Fibroblast of lung (primary cell): ENCODE measurements at regions not wholly inside any gene's neighbourhood (a gene's known extent, or its start where the extent isn't known, plus 50 kb on each side); places are given as distances from the start of the nearest gene placed in this dataset.

Experiments
- DNase-seq, 2 donors: peaks; one replicate each; pipeline versions ENCODE4 v3.0.0 to v3.0.0-alpha.2; 2010; ENCODE audit warnings: low read depth in 2 of 2
- H2AFZ ChIP-seq: 2 replicates; pipeline ENCODE4 v1.5.1; 2012; ENCODE audit warnings: low read length, control low read depth, inconsistent platforms
- H3K27ac ChIP-seq: 2 replicates; pipeline ENCODE4 v1.5.1; 2011; ENCODE audit warnings: low read length, control low read depth; ENCODE audit not compliant: insufficient read depth
- H3K27me3 ChIP-seq: 2 replicates; pipeline ENCODE4 v1.5.1; 2011; ENCODE audit warnings: mild to moderate bottlenecking, low read length; ENCODE audit not compliant: control insufficient read depth, insufficient read depth
- H3K36me3 ChIP-seq: 2 replicates; pipeline ENCODE4 v1.5.1; 2011; ENCODE audit warnings: low read length; ENCODE audit not compliant: control insufficient read depth, insufficient read depth
- H3K4me1 ChIP-seq: 2 replicates; pipeline ENCODE4 v1.5.1; 2011; ENCODE audit warnings: low read length; ENCODE audit not compliant: control insufficient read depth, insufficient read depth; ENCODE audit errors: extremely low read depth
- H3K4me2 ChIP-seq: 2 replicates; pipeline ENCODE4 v1.5.1; 2011; ENCODE audit warnings: low read length, control low read depth; ENCODE audit not compliant: insufficient read depth; ENCODE audit errors: extremely low read depth
- H3K4me3 ChIP-seq, 4 experiments: fragments of 200-600 bp in 1 of 4; sonication (generic) in 1 of 4; replicated peaks in 1 of 4; 2 replicates each; pipeline ENCODE4 v1.5.1; 2011 to 2016; ENCODE audit warnings: low read length in 4 of 4, low read depth in 3 of 4, mild to moderate bottlenecking in 3 of 4, control low read depth in 2 of 4, inconsistent platforms in 1 of 4, mixed read lengths in 1 of 4; ENCODE audit not compliant: insufficient read depth in 1 of 4; ENCODE audit errors: control extremely low read depth in 1 of 4
- H3K79me2 ChIP-seq: 2 replicates; pipeline ENCODE4 v1.5.1; 2012; ENCODE audit warnings: mild to moderate bottlenecking, low read length, inconsistent platforms; ENCODE audit not compliant: control insufficient read depth, insufficient read depth
- H3K9ac ChIP-seq: 2 replicates; pipeline ENCODE4 v1.5.1; 2011; ENCODE audit warnings: mild to moderate bottlenecking, low read length, control low read depth; ENCODE audit not compliant: insufficient read depth
- H3K9me3 ChIP-seq: 2 replicates; pipeline ENCODE4 v1.5.1; 2012; ENCODE audit warnings: low read depth, low read length; ENCODE audit not compliant: control insufficient read depth, insufficient read depth
- H4K20me1 ChIP-seq: 2 replicates; pipeline ENCODE4 v1.5.1; 2011; ENCODE audit warnings: low read length; ENCODE audit not compliant: control insufficient read depth, insufficient read depth; ENCODE audit errors: extremely low read depth
- EZH2 ChIP-seq: IDR thresholded peaks from 2 replicates; pipeline ENCODE4 v1.5.1; 2012; ENCODE audit warnings: low read length, control low read depth, mild to moderate bottlenecking; ENCODE audit errors: missing control alignments
- TF ChIP-seq, protein P1 (sequence below), 2 donors: IDR thresholded peaks in 1 of 2; conservative IDR thresholded peaks in 1 of 2; 1 replicate in 1 of 2; 2 replicates in 1 of 2; pipeline ENCODE4 v1.5.1; 2011 to 2012; ENCODE audit warnings: low read length in 2 of 2, control low read depth in 1 of 2, inconsistent platforms in 1 of 2, low read depth in 1 of 2, mild to moderate bottlenecking in 1 of 2

DNA sequence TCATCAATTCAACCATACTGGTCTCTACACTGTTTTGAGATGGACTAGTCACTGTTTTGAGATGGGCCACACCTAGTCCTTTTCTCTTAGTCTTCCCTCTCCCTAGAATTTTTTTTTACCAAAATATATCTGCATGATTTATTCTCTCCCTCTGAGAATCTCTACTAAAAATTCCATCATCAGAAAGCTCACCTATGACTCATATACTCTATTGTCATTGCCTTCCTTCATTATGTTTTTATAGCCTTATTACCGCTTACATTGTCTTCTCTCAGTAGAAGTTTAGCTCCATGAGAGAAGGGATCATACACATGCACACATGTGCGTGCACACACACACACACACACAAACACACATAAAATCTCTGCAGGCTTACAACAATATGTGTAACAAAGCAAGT lies 303.6 kb downstream of the PCDH10 start:
- H3K4me3 ChIP-seq, result no peak overlapping the region
- TF ChIP-seq EZH2, result no peak
- TF ChIP-seq, protein P1, sequence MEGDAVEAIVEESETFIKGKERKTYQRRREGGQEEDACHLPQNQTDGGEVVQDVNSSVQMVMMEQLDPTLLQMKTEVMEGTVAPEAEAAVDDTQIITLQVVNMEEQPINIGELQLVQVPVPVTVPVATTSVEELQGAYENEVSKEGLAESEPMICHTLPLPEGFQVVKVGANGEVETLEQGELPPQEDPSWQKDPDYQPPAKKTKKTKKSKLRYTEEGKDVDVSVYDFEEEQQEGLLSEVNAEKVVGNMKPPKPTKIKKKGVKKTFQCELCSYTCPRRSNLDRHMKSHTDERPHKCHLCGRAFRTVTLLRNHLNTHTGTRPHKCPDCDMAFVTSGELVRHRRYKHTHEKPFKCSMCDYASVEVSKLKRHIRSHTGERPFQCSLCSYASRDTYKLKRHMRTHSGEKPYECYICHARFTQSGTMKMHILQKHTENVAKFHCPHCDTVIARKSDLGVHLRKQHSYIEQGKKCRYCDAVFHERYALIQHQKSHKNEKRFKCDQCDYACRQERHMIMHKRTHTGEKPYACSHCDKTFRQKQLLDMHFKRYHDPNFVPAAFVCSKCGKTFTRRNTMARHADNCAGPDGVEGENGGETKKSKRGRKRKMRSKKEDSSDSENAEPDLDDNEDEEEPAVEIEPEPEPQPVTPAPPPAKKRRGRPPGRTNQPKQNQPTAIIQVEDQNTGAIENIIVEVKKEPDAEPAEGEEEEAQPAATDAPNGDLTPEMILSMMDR (conservative IDR thresholded peaks at IDR 0.05 in 1 of 2, IDR thresholded peaks at IDR 0.05 in 1 of 2; ENCODE audit: low read depth in 1 of 2, low read length in 2 of 2), result no peak
- no peak overlapping the region for H3K27ac ChIP-seq
- H3K79me2 ChIP-seq, result no peaks in the 10 kb centered on the region
- no peak overlapping the region for H3K9ac ChIP-seq
- no peaks in the 10 kb centered on the region for H3K27me3 ChIP-seq
- no peak overlapping the region for H2AFZ ChIP-seq
- H4K20me1 ChIP-seq, result no peaks in the 10 kb centered on the region
- H3K4me2 ChIP-seq, result no peak overlapping the region
- no peaks in the 10 kb centered on the region for H3K9me3 ChIP-seq
- DNase-seq, result peak in 1 of 2 donors; percentile 13
- no peaks in the 10 kb centered on the region for H3K4me1 ChIP-seq
- H3K36me3 ChIP-seq, result no peaks in the 10 kb centered on the region

DNA sequence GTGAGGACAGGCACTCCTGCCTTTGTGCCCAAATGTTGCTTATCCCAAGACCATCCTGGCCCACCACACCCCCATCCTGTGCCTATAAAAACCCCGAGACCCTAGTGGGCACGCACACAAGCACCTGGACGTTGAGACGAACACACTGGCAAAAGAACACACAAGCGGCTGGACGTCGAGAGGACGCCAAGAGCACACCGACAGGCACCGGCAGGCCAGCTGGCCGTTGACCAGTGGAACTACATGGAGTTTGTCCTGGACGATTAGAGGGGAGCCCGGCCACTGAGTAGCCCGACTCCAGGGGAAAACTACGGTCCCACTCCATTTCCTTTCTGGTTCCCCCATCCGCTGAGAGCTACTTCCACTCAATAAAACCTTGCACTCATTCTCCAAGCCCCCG lies 301.7 kb downstream of the PCDH10 start:
- H3K4me2 ChIP-seq, result no peak overlapping the region
- H2AFZ ChIP-seq, result no peak overlapping the region
- H3K36me3 ChIP-seq, result no peaks in the 10 kb centered on the region
- no peak overlapping the region for H3K27ac ChIP-seq
- H3K9me3 ChIP-seq, result no peaks in the 10 kb centered on the region
- TF ChIP-seq, protein P1 (conservative IDR thresholded peaks at IDR 0.05 in 1 of 2, IDR thresholded peaks at IDR 0.05 in 1 of 2; ENCODE audit: low read depth in 1 of 2, low read length in 2 of 2), result no peak
- no peak for TF ChIP-seq EZH2
- H3K9ac ChIP-seq, result no peak overlapping the region
- no peaks in the 10 kb centered on the region for H3K79me2 ChIP-seq
- no peaks in the 10 kb centered on the region for H3K4me1 ChIP-seq
- no peak overlapping the region for H3K4me3 ChIP-seq
- DNase-seq, result no peak
- H4K20me1 ChIP-seq, result no peaks in the 10 kb centered on the region
- H3K27me3 ChIP-seq, result no peaks in the 10 kb centered on the region

DNA sequence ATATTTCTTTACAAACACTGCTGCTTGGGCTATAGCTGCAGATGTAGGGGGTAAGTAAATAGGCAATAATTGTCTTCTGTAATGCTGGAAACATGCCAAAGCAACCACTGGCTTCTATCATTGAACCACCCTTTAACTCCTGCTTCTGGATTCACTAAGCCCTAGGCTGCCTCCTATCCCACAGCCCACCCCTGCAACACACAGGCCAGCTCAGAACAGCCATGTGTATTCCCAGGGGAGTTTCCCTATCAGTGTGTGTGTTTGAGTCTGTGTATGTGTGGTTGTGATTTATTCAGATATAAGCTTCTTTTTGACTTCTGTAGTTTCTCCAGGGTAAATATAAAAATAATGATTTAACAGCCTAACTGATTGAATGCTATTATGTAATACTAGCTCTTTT lies 291.3 kb downstream of the PCDH10 start:
- H3K4me2 ChIP-seq, result no peak overlapping the region
- H3K9me3 ChIP-seq, result no peaks in the 10 kb centered on the region
- TF ChIP-seq EZH2, result no peak
- TF ChIP-seq, protein P1 (conservative IDR thresholded peaks at IDR 0.05 in 1 of 2, IDR thresholded peaks at IDR 0.05 in 1 of 2; ENCODE audit: low read depth in 1 of 2, low read length in 2 of 2), result no peak
- no peak overlapping the region for H2AFZ ChIP-seq
- H4K20me1 ChIP-seq, result no peaks in the 10 kb centered on the region
- no peaks in the 10 kb centered on the region for H3K79me2 ChIP-seq
- H3K27me3 ChIP-seq, result no peaks in the 10 kb centered on the region
- H3K4me1 ChIP-seq, result no peaks in the 10 kb centered on the region
- no peak overlapping the region for H3K4me3 ChIP-seq
- no peak for DNase-seq
- H3K27ac ChIP-seq, result no peak overlapping the region
- H3K36me3 ChIP-seq, result no peaks in the 10 kb centered on the region
- H3K9ac ChIP-seq, result no peak overlapping the region
